ENCODE measurements at regions not wholly inside any gene's neighbourhood (a gene's known extent, or its start where the extent isn't known, plus 50 kb on each side); places are given as distances from the start of the nearest gene placed in this dataset.

DNA sequence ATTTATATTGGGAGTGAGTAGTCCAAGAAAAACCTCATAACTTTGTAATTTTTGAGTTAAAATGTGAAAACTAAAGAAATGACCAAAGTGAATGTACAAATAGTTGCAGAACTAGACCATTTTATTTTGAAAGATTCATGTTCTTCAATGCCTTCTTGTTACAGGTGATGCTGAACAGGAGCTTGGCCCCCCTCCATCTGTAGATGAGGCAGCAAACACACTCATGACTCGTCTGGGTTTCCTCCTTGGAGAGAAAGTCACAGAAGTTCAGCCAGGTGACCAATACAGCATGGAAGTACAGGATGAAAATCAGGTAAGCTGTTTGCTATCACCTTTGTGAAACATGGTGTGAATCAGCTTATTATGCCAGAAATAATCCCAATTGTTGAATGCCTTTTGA lies 227.8 kb downstream of the TANC2 start:
- ATAC-seq: no peak
- Histone ChIP-seq H3K9me3 (no peaks in the 10 kb centered on the region), H3K4me1 (peaks cover 0 to 24% of the 10 kb centered on the region in 2 donors), H3K36me3 (peaks cover 0 to 6% of the 10 kb centered on the region in 2 donors), H3K27ac (no peak overlapping the region), H3K27me3 (no peaks in the 10 kb centered on the region), H3K4me3 (no peak overlapping the region)
- no peak for DNase-seq
- TF ChIP-seq CTCF (IDR thresholded peaks at IDR 0.05): no peak
- intact Hi-C loops (cut with DNase I): no loop called here

DNA sequence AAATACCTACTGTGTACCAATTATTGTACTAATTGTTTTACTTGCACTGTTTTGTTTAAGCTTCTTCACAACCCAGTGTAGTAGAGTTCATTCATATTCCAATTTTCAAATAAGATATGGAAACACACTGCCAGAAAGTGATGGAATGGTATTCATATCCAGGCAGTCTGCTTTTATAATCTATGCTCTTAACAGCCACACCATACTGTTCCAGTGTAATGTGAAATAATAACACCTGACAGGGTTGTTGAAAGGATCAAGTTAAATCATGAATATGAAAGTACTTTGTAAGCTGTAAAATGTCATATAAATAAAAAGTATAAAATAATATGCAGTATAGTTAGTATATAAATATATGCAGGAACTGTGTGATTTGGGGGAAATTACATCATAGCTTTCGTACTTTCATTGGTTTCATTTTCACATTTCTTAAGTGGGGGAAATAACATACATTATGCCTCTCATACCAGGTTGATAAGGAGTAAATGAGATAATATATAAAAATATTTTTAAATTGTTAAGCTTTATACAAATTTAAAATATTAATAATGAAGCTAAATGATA lies 230.8 kb downstream of the TANC2 start:
- Histone ChIP-seq H3K4me3 (no peak overlapping the region), H3K27ac (no peak overlapping the region), H3K4me1 (peaks cover 0 to 13% of the 10 kb centered on the region in 2 donors), H3K27me3 (no peaks in the 10 kb centered on the region), H3K36me3 (peaks cover 0 to 14% of the 10 kb centered on the region in 2 donors), H3K9me3 (no peaks in the 10 kb centered on the region)
- no peak for TF ChIP-seq CTCF (IDR thresholded peaks at IDR 0.05)
- intact Hi-C loops (cut with DNase I): no loop called here
- no peak for ATAC-seq
- no peak for DNase-seq

DNA sequence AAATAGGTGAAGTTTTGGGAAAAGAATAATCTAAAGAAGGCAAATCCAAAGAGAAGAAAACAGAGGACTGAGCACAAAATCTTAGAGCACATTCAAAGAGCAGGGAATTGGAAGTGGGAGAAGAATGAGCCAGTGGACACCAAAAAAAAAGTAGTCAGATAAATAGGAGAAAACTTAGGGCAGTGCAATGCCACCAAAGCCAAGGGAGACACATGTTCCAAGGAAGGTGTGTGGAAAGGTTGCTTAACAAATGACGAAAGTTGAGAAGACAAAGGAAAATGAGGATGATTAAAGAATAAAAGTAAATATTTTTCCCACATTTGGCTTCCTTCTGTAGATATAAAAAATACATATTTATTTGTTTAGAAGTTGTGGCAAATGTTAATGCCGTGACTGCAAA lies 237.6 kb downstream of the TANC2 start:
- H3K27ac ChIP-seq: no peak overlapping the region
- ATAC-seq (no peak), DNase-seq (no peak)
- no peak overlapping the region for H3K4me3 ChIP-seq
- intact Hi-C loops (cut with DNase I): no loop called here
- H3K36me3 ChIP-seq: peaks cover 0 to 26% of the 10 kb centered on the region in 2 donors
- H3K27me3 ChIP-seq: no peaks in the 10 kb centered on the region
- peaks cover 0 to 23% of the 10 kb centered on the region in 2 donors for H3K9me3 ChIP-seq
- no peaks in the 10 kb centered on the region for H3K4me1 ChIP-seq
- TF ChIP-seq CTCF (IDR thresholded peaks at IDR 0.05): no peak

DNA sequence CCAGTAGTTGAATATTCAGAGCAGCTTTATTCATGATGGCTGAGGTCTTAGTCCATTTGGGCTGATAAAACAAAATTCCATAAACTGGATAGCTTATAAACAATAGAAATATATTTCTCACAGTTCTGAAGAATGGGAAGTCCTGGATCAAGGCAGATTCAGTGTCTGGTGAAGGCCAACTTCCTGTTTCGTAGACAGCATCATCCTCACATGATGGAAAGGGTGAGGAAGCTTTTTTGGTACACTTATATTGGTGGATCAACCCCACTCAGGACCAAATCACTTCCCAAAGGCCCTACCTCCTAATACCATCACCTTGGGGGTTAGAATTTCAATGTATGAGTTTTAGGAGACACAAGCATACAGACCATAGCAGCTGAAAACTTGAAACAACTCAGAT lies 224.2 kb downstream of the CYB561 start:
- Histone ChIP-seq H3K9me3 (no peaks in the 10 kb centered on the region), H3K4me3 (no peak overlapping the region), H3K4me1 (no peaks in the 10 kb centered on the region), H3K27ac (no peak overlapping the region), H3K36me3 (no peaks in the 10 kb centered on the region), H3K27me3 (no peaks in the 10 kb centered on the region)
- intact Hi-C loops (cut with DNase I): no loop called here
- DNase-seq: no peak
- no peak for TF ChIP-seq CTCF (IDR thresholded peaks at IDR 0.05)
- peak; percentile 53 for ATAC-seq

DNA sequence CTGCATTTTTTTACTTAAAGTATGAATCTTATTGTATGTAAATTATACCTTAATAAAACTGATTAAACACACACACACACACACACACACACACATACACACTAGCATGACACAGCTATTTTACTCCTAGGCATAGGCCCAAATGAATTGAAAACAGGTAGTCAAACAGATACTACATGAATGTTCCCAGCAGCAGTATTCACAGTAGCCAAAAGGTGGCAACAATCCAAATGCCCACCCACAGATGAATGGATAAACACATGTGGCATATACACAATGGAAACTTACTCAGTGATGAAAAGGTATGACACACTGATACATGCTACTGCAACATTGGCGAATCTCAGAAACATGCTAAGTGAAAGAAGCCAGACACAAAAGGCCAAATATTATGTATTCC lies 223.5 kb downstream of the CYB561 start:
- Histone ChIP-seq H3K9me3 (no peaks in the 10 kb centered on the region), H3K27ac (no peak overlapping the region), H3K27me3 (no peaks in the 10 kb centered on the region), H3K4me1 (no peaks in the 10 kb centered on the region), H3K36me3 (no peaks in the 10 kb centered on the region), H3K4me3 (no peak overlapping the region)
- DNase-seq (no peak), ATAC-seq (no peak)
- TF ChIP-seq CTCF (IDR thresholded peaks at IDR 0.05): no peak
- intact Hi-C loops (cut with DNase I): no loop called here

Measured in left lung (tissue), 4 donors.